ENCODE measurements at regions not wholly inside any gene's neighbourhood (a gene's known extent, or its start where the extent isn't known, plus 50 kb on each side); places are given as distances from the start of the nearest gene placed in this dataset.

- TF ChIP-seq PATZ1 (CRISPR knock-in tag; IDR thresholded peaks at IDR 0.05; ENCODE audit: borderline replicate concordance) (no peak), TCF4 (CRISPR knock-in tag; IDR thresholded peaks at IDR 0.05; ENCODE audit: borderline replicate concordance) (no peak), GLIS3 (CRISPR knock-in tag; IDR thresholded peaks at IDR 0.05) (no peak), OSR1 (CRISPR knock-in tag; IDR thresholded peaks at IDR 0.05) (no peak), TOX (CRISPR knock-in tag; IDR thresholded peaks at IDR 0.05; ENCODE audit: borderline replicate concordance) (no peak), ARNTL (CRISPR knock-in tag; IDR thresholded peaks at IDR 0.05; ENCODE audit: borderline replicate concordance, low read depth) (no peak), RARB (CRISPR knock-in tag; IDR thresholded peaks at IDR 0.05) (no peak), ZNF8 (CRISPR knock-in tag; IDR thresholded peaks at IDR 0.05) (no peak), ZNF565 (CRISPR knock-in tag; conservative IDR thresholded peaks at IDR 0.05; ENCODE audit: low read depth) (no peak), ZNF70 (CRISPR knock-in tag; IDR thresholded peaks at IDR 0.05) (no peak), SNAI2 (CRISPR knock-in tag; IDR thresholded peaks at IDR 0.05) (no peak), ESRRG (CRISPR knock-in tag; IDR thresholded peaks at IDR 0.05) (no peak)
- TF ChIP-seq, protein P1, sequence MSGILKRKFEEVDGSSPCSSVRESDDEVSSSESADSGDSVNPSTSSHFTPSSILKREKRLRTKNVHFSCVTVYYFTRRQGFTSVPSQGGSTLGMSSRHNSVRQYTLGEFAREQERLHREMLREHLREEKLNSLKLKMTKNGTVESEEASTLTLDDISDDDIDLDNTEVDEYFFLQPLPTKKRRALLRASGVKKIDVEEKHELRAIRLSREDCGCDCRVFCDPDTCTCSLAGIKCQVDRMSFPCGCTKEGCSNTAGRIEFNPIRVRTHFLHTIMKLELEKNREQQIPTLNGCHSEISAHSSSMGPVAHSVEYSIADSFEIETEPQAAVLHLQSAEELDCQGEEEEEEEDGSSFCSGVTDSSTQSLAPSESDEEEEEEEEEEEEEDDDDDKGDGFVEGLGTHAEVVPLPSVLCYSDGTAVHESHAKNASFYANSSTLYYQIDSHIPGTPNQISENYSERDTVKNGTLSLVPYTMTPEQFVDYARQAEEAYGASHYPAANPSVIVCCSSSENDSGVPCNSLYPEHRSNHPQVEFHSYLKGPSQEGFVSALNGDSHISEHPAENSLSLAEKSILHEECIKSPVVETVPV (CRISPR knock-in tag; IDR thresholded peaks at IDR 0.05) = no peak
These were observed 116.2 kb downstream of the PDHA2 start for GRCh38 chr4:95956094-95956493.
